ENCODE measurements at regions not wholly inside any gene's neighbourhood (a gene's known extent, or its start where the extent isn't known, plus 50 kb on each side); places are given as distances from the start of the nearest gene placed in this dataset.

- no peak for DNase-seq
- no peak overlapping the region for H3K27ac ChIP-seq (ENCODE audit: low read length)
Observed at GRCh38 chr6:169023161-169023874, 230.3 kb downstream of the THBS2 start.

GRCh38 chr6:169022079-169022478 lies 231.6 kb downstream of the THBS2 start:
- Histone ChIP-seq H3K4me2 (ENCODE audit: low read depth, low read length) (no peak overlapping the region), H3K4me3 (ENCODE audit: low read length) (no peak overlapping the region), H3K27ac (ENCODE audit: low read length) (no peak overlapping the region), H3F3A (ENCODE audit: insufficient read depth, low read length) (peaks cover 2% of the 10 kb centered on the region; the same call in 1 of the 2 replicates), H3K9me2 (replicated peaks; ENCODE audit: insufficient read depth, low read length) (no peaks in the 10 kb centered on the region), H3K36me3 (replicated peaks; ENCODE audit: insufficient read depth, low read length) (no peaks in the 10 kb centered on the region), H2AFZ (ENCODE audit: low read length) (no peak overlapping the region), H4K20me1 (ENCODE audit: insufficient read depth, low read length) (no peaks in the 10 kb centered on the region), H3K9ac (ENCODE audit: low read length) (no peak overlapping the region), H3K4me1 (ENCODE audit: low read length) (no peaks in the 10 kb centered on the region), H3K9me3 (replicated peaks; ENCODE audit: insufficient read depth, low read length) (no peaks in the 10 kb centered on the region), H3K27me3 (replicated peaks; ENCODE audit: insufficient read depth, low read length) (no peaks in the 10 kb centered on the region), H3K79me2 (ENCODE audit: low read length) (no peaks in the 10 kb centered on the region)
- TF ChIP-seq EZH2 (optimal IDR thresholded peaks at IDR 0.05; ENCODE audit: low read depth, low read length), result no peak
- no peak for TF ChIP-seq CTCF (IDR thresholded peaks at IDR 0.05; ENCODE audit: low read length)
- TF ChIP-seq EZH2phosphoT487 (IDR thresholded peaks at IDR 0.05; ENCODE audit: low read length), result no peak
- no peak for DNase-seq

More at GRCh38 chr6:169023161-169023874, 230.3 kb downstream of the THBS2 start:
- Histone ChIP-seq H3K36me3 (replicated peaks; ENCODE audit: insufficient read depth, low read length) (no peaks in the 10 kb centered on the region), H3F3A (ENCODE audit: insufficient read depth, low read length) (peaks cover 2% of the 10 kb centered on the region; the same call in 1 of the 2 replicates), H3K4me2 (ENCODE audit: low read depth, low read length) (no peak overlapping the region), H3K9ac (ENCODE audit: low read length) (no peak overlapping the region), H3K79me2 (ENCODE audit: low read length) (no peaks in the 10 kb centered on the region), H4K20me1 (ENCODE audit: insufficient read depth, low read length) (no peaks in the 10 kb centered on the region), H2AFZ (ENCODE audit: low read length) (no peak overlapping the region), H3K4me3 (ENCODE audit: low read length) (no peak overlapping the region), H3K9me2 (replicated peaks; ENCODE audit: insufficient read depth, low read length) (no peaks in the 10 kb centered on the region), H3K27me3 (replicated peaks; ENCODE audit: insufficient read depth, low read length) (no peaks in the 10 kb centered on the region), H3K4me1 (ENCODE audit: low read length) (no peaks in the 10 kb centered on the region), H3K9me3 (replicated peaks; ENCODE audit: insufficient read depth, low read length) (no peaks in the 10 kb centered on the region)
- TF ChIP-seq CTCF (IDR thresholded peaks at IDR 0.05; ENCODE audit: low read length) (no peak), EZH2phosphoT487 (IDR thresholded peaks at IDR 0.05; ENCODE audit: low read length) (no peak), EZH2 (optimal IDR thresholded peaks at IDR 0.05; ENCODE audit: low read depth, low read length) (no peak)

GRCh38 chr6:169020821-169021220 lies 232.8 kb downstream of the THBS2 start:
- TF ChIP-seq EZH2 (optimal IDR thresholded peaks at IDR 0.05; ENCODE audit: low read depth, low read length) (no peak), EZH2phosphoT487 (IDR thresholded peaks at IDR 0.05; ENCODE audit: low read length) (no peak), CTCF (IDR thresholded peaks at IDR 0.05; ENCODE audit: low read length) (no peak)
- Histone ChIP-seq H3F3A (ENCODE audit: insufficient read depth, low read length) (no peaks in the 10 kb centered on the region), H3K36me3 (replicated peaks; ENCODE audit: insufficient read depth, low read length) (no peaks in the 10 kb centered on the region)

More at GRCh38 chr6:169020821-169021220, 232.8 kb downstream of the THBS2 start:
- H3K27ac ChIP-seq (ENCODE audit: low read length), result no peak overlapping the region
- no peak for DNase-seq
- H3K9me2 ChIP-seq (replicated peaks; ENCODE audit: insufficient read depth, low read length), result no peaks in the 10 kb centered on the region
- no peaks in the 10 kb centered on the region for H3K4me1 ChIP-seq (ENCODE audit: low read length)
- no peaks in the 10 kb centered on the region for H4K20me1 ChIP-seq (ENCODE audit: insufficient read depth, low read length)
- H3K9ac ChIP-seq (ENCODE audit: low read length), result no peak overlapping the region
- H3K4me2 ChIP-seq (ENCODE audit: low read depth, low read length), result no peak overlapping the region
- no peaks in the 10 kb centered on the region for H3K79me2 ChIP-seq (ENCODE audit: low read length)
- H3K27me3 ChIP-seq (replicated peaks; ENCODE audit: insufficient read depth, low read length), result no peaks in the 10 kb centered on the region
- no peak overlapping the region for H3K4me3 ChIP-seq (ENCODE audit: low read length)
- no peak overlapping the region for H2AFZ ChIP-seq (ENCODE audit: low read length)
- no peaks in the 10 kb centered on the region for H3K9me3 ChIP-seq (replicated peaks; ENCODE audit: insufficient read depth, low read length)
